CD4-positive, alpha-beta T cell treated with Interferon alpha-2 for 1 hour (primary cell): ENCODE measurements at regions not wholly inside any gene's neighbourhood (a gene's known extent, or its start where the extent isn't known, plus 50 kb on each side); places are given as distances from the start of the nearest gene placed in this dataset.

Experiments used
- DNase-seq, 2 donors: peaks; one replicate each; pipeline ENCODE4 v3.0.0-alpha.2; 2020 to 2022

- DNase-seq = no peak
Observed at GRCh38 chr2:57987835-57988573, 58.6 kb upstream of the VRK2 start.

- no peak for DNase-seq
Observed at GRCh38 chr2:57990118-57990725, 56.4 kb upstream of the VRK2 start.
